ENCODE measurements at regions not wholly inside any gene's neighbourhood (a gene's known extent, or its start where the extent isn't known, plus 50 kb on each side); places are given as distances from the start of the nearest gene placed in this dataset.

- no peaks in the 10 kb centered on the region for H3K27me3 ChIP-seq
- no peak for DNase-seq
- TF ChIP-seq, protein P1, sequence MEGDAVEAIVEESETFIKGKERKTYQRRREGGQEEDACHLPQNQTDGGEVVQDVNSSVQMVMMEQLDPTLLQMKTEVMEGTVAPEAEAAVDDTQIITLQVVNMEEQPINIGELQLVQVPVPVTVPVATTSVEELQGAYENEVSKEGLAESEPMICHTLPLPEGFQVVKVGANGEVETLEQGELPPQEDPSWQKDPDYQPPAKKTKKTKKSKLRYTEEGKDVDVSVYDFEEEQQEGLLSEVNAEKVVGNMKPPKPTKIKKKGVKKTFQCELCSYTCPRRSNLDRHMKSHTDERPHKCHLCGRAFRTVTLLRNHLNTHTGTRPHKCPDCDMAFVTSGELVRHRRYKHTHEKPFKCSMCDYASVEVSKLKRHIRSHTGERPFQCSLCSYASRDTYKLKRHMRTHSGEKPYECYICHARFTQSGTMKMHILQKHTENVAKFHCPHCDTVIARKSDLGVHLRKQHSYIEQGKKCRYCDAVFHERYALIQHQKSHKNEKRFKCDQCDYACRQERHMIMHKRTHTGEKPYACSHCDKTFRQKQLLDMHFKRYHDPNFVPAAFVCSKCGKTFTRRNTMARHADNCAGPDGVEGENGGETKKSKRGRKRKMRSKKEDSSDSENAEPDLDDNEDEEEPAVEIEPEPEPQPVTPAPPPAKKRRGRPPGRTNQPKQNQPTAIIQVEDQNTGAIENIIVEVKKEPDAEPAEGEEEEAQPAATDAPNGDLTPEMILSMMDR (IDR thresholded peaks at IDR 0.05; ENCODE audit: low read depth, low read length), result no peak
- no peak overlapping the region for H3K4me3 ChIP-seq (ENCODE audit: low read depth, low read length)
- no peaks in the 10 kb centered on the region for H3K36me3 ChIP-seq
- H3K4me1 ChIP-seq, result no peaks in the 10 kb centered on the region
- no peaks in the 10 kb centered on the region for H3K9me3 ChIP-seq
Measured at GRCh38 chr10:10676972-10677371, 340.7 kb upstream of the CELF2 start.

DNA sequence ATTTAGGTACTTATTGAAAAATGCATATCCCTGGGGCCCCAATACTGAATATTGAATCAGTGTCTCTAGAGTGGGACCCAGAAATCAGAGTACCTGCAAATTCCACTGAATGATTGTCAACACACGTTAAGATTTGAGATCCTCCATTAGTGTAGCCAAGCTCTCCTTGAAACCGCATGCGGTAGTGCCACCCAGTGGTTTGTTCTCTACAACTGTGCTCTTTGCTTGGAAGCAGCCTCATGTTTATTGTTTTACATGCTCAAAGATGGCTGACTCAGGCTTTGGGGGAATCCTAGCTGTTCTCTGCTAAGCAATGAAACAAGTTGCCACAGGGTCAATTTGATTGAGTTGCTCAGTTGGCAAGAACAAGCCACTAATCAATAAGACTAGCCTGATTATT lies 340.2 kb upstream of the CELF2 start:
- TF ChIP-seq, protein P1 (IDR thresholded peaks at IDR 0.05; ENCODE audit: low read depth, low read length), result peak; percentile 12; the same call in 1 of the 2 replicates
- no peaks in the 10 kb centered on the region for H3K27me3 ChIP-seq
- H3K36me3 ChIP-seq, result no peaks in the 10 kb centered on the region
- no peaks in the 10 kb centered on the region for H3K9me3 ChIP-seq
- no peaks in the 10 kb centered on the region for H3K4me1 ChIP-seq
- peak; percentile 6 for DNase-seq
- no peak overlapping the region for H3K4me3 ChIP-seq (ENCODE audit: low read depth, low read length)

- Histone ChIP-seq H3K27me3 (no peaks in the 10 kb centered on the region), H3K4me3 (ENCODE audit: low read depth, low read length) (no peak overlapping the region), H3K36me3 (no peaks in the 10 kb centered on the region), H3K4me1 (no peaks in the 10 kb centered on the region), H3K9me3 (no peaks in the 10 kb centered on the region)
- TF ChIP-seq, protein P1 (IDR thresholded peaks at IDR 0.05; ENCODE audit: low read depth, low read length), result no peak
- no peak for DNase-seq
Measured at GRCh38 chr10:10680496-10680895, 337.2 kb upstream of the CELF2 start.

DNA sequence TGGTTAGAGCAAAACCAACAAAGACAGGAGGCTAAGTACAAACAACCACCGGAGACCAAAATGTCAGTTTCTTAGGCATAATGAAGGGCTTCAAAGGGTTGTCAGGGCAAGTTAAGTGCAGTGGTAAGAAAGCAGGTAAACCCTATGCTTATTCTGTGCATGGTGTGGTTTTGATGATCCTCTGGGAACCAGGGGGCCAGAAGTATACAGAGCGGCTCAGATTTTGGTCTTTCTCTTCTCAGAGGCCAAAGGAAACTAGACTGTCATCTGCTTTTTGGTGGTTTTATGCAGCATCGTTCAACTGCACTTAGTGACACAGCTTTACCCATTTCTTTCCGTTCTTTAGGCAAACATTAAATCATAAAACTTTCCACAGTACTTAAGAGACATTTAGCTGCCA lies 332.7 kb upstream of the CELF2 start:
- H3K9me3 ChIP-seq, result no peaks in the 10 kb centered on the region
- no peak overlapping the region for H3K4me3 ChIP-seq (ENCODE audit: low read depth, low read length)
- no peaks in the 10 kb centered on the region for H3K36me3 ChIP-seq
- H3K27me3 ChIP-seq, result no peaks in the 10 kb centered on the region
- no peak for DNase-seq
- H3K4me1 ChIP-seq, result no peaks in the 10 kb centered on the region
- TF ChIP-seq, protein P1 (IDR thresholded peaks at IDR 0.05; ENCODE audit: low read depth, low read length), result no peak

- no peak for DNase-seq
- H3K36me3 ChIP-seq, result no peaks in the 10 kb centered on the region
- no peaks in the 10 kb centered on the region for H3K9me3 ChIP-seq
- H3K4me1 ChIP-seq, result no peaks in the 10 kb centered on the region
- no peaks in the 10 kb centered on the region for H3K27me3 ChIP-seq
- TF ChIP-seq, protein P1 (IDR thresholded peaks at IDR 0.05; ENCODE audit: low read depth, low read length), result no peak
- H3K4me3 ChIP-seq (ENCODE audit: low read depth, low read length), result no peak overlapping the region
Measured at GRCh38 chr10:10685566-10685965, 332.1 kb upstream of the CELF2 start.

DNA sequence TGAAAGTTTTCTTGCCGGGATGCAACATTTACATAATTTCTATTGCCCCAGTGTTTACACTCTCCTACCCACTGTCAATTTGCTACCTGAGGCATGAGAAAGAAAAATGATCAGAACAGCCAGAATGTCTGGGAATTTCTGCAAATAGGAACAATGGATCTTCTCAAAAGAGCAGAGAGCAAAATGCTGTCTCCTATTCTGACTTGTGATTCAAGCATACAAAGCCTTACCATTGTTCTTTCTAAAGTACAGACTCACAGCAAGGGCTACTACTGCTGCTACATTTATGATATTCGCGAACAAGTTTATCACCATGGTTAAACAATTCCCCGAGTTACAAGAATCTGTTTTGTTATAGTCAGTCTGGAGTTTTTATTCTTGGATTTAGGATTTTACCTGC lies 329.9 kb upstream of the CELF2 start:
- no peaks in the 10 kb centered on the region for H3K36me3 ChIP-seq
- H3K27me3 ChIP-seq, result no peaks in the 10 kb centered on the region
- no peak for DNase-seq
- H3K4me1 ChIP-seq, result no peaks in the 10 kb centered on the region
- TF ChIP-seq, protein P1 (IDR thresholded peaks at IDR 0.05; ENCODE audit: low read depth, low read length), result no peak
- H3K4me3 ChIP-seq (ENCODE audit: low read depth, low read length), result no peak overlapping the region
- no peaks in the 10 kb centered on the region for H3K9me3 ChIP-seq
